Ishikawa (cell line): ENCODE measurements at regions not wholly inside any gene's neighbourhood (a gene's known extent, or its start where the extent isn't known, plus 50 kb on each side); places are given as distances from the start of the nearest gene placed in this dataset.

Experiments used
- CEBPB ChIP-seq: IDR thresholded peaks from 2 replicates; pipeline ENCODE4 v1.6.1; 2012
- CREB1 ChIP-seq: IDR thresholded peaks from 2 replicates; pipeline ENCODE4 v1.6.1; 2012; ENCODE audit warnings: low read depth
- EGR1 ChIP-seq: IDR thresholded peaks from 2 replicates; pipeline ENCODE4 v1.6.1; 2012
- EP300 ChIP-seq: IDR thresholded peaks from 2 replicates; pipeline ENCODE4 v1.6.1; 2012; ENCODE audit warnings: borderline replicate concordance
- MAX ChIP-seq: IDR thresholded peaks from 2 replicates; pipeline ENCODE4 v1.6.1; 2012
- REST ChIP-seq: IDR thresholded peaks from 2 replicates; pipeline ENCODE4 v1.6.1; 2012; ENCODE audit warnings: low read depth, mild to moderate bottlenecking
- TAF1 ChIP-seq: IDR thresholded peaks from 2 replicates; pipeline ENCODE4 v1.6.1; 2012; ENCODE audit warnings: low read depth, mild to moderate bottlenecking
- YY1 ChIP-seq: IDR thresholded peaks from 2 replicates; pipeline ENCODE4 v1.6.1; 2012; ENCODE audit warnings: low read depth

- TF ChIP-seq MAX (no peak), EP300 (no peak), YY1 (no peak), CEBPB (no peak), REST (no peak), CREB1 (no peak), TAF1 (no peak), EGR1 (no peak)
Measured at GRCh38 chr13:84050536-84050935, 168.3 kb upstream of the SLITRK1 start.
